ENCODE measurements at regions not wholly inside any gene's neighbourhood (a gene's known extent, or its start where the extent isn't known, plus 50 kb on each side); places are given as distances from the start of the nearest gene placed in this dataset.

GRCh38 chr10:62907470-62908212 is 91.5 kb upstream of the EGR2 start:
- no peak for DNase-seq (ENCODE audit: low read depth)
- no peak overlapping the region for H3K4me3 ChIP-seq (ENCODE audit: low read length)
- TF ChIP-seq, protein P1, sequence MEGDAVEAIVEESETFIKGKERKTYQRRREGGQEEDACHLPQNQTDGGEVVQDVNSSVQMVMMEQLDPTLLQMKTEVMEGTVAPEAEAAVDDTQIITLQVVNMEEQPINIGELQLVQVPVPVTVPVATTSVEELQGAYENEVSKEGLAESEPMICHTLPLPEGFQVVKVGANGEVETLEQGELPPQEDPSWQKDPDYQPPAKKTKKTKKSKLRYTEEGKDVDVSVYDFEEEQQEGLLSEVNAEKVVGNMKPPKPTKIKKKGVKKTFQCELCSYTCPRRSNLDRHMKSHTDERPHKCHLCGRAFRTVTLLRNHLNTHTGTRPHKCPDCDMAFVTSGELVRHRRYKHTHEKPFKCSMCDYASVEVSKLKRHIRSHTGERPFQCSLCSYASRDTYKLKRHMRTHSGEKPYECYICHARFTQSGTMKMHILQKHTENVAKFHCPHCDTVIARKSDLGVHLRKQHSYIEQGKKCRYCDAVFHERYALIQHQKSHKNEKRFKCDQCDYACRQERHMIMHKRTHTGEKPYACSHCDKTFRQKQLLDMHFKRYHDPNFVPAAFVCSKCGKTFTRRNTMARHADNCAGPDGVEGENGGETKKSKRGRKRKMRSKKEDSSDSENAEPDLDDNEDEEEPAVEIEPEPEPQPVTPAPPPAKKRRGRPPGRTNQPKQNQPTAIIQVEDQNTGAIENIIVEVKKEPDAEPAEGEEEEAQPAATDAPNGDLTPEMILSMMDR (IDR thresholded peaks at IDR 0.05; ENCODE audit: insufficient read depth, low read depth, low read length, missing control alignments), result no peak

DNA sequence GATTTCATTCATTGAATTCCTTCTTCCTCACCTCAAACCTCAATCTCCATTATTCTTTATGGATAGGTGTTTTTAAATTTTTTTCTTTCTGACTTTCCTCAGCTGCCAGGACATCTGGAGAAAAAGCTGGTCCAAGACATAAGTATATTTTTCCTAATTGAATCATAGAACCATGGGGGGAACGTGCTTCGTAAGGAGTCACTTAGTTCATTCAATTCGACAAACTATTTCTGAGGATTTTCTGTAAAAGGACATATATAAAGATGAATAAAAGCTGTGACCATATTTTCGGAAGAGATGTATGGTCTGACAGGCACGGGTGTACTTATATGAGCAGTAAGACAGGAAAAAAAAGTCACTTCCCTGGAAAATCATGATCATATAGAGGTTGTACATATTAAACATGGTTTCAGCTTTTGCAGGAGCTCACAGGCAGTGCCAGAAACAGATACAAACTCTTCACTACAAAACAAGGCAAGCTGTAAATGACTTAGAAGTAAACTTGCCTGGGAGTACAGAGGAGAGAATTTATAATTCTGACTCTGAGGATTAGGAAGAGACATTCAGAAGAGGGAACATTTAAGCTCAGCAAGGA is 88.2 kb upstream of the EGR2 start:
- no peak overlapping the region for H3K4me3 ChIP-seq (ENCODE audit: low read length)
- no peak for DNase-seq (ENCODE audit: low read depth)
- TF ChIP-seq, protein P1 (IDR thresholded peaks at IDR 0.05; ENCODE audit: insufficient read depth, low read depth, low read length, missing control alignments), result no peak

DNA sequence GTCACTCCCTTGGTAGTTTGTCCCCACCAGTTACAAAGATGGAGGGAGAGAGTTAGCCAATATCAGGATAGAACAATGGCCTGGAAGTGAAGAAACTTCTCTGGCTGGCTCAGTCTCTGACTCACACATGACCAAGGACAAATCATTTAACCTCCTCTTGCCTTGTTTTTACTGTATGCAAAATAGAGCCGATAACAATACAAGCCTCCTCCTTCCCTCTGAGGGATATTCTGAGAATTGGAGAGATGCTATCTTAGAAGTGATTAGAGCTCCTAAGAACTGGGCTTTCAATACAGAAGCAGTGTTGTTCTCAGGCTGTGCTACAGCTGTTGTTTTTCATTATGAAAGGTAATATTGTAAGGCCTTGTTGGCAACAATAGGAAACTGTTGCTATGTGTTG is 87.7 kb upstream of the EGR2 start:
- no peak overlapping the region for H3K4me3 ChIP-seq (ENCODE audit: low read length)
- peak; percentile 64 for DNase-seq (ENCODE audit: low read depth)
- TF ChIP-seq, protein P1 (IDR thresholded peaks at IDR 0.05; ENCODE audit: insufficient read depth, low read depth, low read length, missing control alignments), result no peak

GRCh38 chr10:62900829-62901571 is 84.8 kb upstream of the EGR2 start:
- TF ChIP-seq, protein P1 (IDR thresholded peaks at IDR 0.05; ENCODE audit: insufficient read depth, low read depth, low read length, missing control alignments), result no peak

GRCh38 chr10:62899311-62899710 is 83.1 kb upstream of the EGR2 start:
- DNase-seq (ENCODE audit: low read depth), result no peak
- TF ChIP-seq, protein P1 (IDR thresholded peaks at IDR 0.05; ENCODE audit: insufficient read depth, low read depth, low read length, missing control alignments), result no peak
- H3K4me3 ChIP-seq (ENCODE audit: low read length), result no peak overlapping the region

More at GRCh38 chr10:62900829-62901571, 84.8 kb upstream of the EGR2 start:
- DNase-seq (ENCODE audit: low read depth), result peak; percentile 2
- no peak overlapping the region for H3K4me3 ChIP-seq (ENCODE audit: low read length)

- TF ChIP-seq, protein P1 (IDR thresholded peaks at IDR 0.05; ENCODE audit: insufficient read depth, low read depth, low read length, missing control alignments), result no peak
- H3K4me3 ChIP-seq (ENCODE audit: low read length), result no peak overlapping the region
- peak; percentile 6 for DNase-seq (ENCODE audit: low read depth)
Measured at GRCh38 chr10:62895063-62895462, 78.9 kb upstream of the EGR2 start.

Data from epithelial cell of esophagus (primary cell).